SK-N-SH (cell line): ENCODE measurements at regions not wholly inside any gene's neighbourhood (a gene's known extent, or its start where the extent isn't known, plus 50 kb on each side); places are given as distances from the start of the nearest gene placed in this dataset.

Experiments
- CTCF ChIA-PET: fragments of 300-600, 350-600 bp; formaldehyde crosslinking; extraction: SDS; loops from one replicate; lab custom pipeline; 2021; lab: Yijun Ruan, JAX
- POLR2A ChIA-PET: fragments of 350-600 bp; sonication (Branson Sonifier 250); formaldehyde crosslinking; extraction: SDS; loops from one replicate; lab custom pipeline; 2020; ENCODE audit warnings: antibody characterized with exemption, inconsistent platforms; lab: Yijun Ruan, JAX
- DNase-seq: peaks from one replicate; pipeline ENCODE4 v3.0.0; 2012
- H2AFZ ChIP-seq: fragments of 200-600 bp; sonication (generic); 2 replicates; pipeline ENCODE4 v1.8.1; 2016; ENCODE audit warnings: antibody characterized with exemption, mild to moderate bottlenecking, low read depth
- H3F3A ChIP-seq: fragments of 200-600 bp; sonication (generic); replicated peaks from 2 replicates; pipeline ENCODE3; 2016; ENCODE audit warnings: antibody characterized with exemption, mild to moderate bottlenecking; ENCODE audit not compliant: insufficient read depth
- H3K27ac ChIP-seq, 2 experiments: fragments of 200-500 bp in 1 of 2; fragments of 200-600 bp in 1 of 2; sonication (Bioruptor generic) in 1 of 2; sonication (generic), shearing (Covaris generic) in 1 of 2; 2 replicates each; pipeline versions ENCODE4 v1.5.1 to v1.6.1; 2014 to 2016; ENCODE audit warnings: low read depth in 2 of 2, inconsistent platforms in 1 of 2, low read length in 1 of 2, mild to moderate bottlenecking in 1 of 2, mixed read lengths in 1 of 2
- H3K27me3 ChIP-seq: fragments of 200-600 bp; sonication (generic), shearing (Covaris generic); 2 replicates; pipeline ENCODE4 v1.6.1; 2016; ENCODE audit warnings: mixed run types; ENCODE audit not compliant: insufficient read depth
- H3K36me3 ChIP-seq, 2 experiments: fragments of 200-500 bp in 1 of 2; fragments of 200-600 bp in 1 of 2; sonication (Bioruptor generic) in 1 of 2; sonication (generic) in 1 of 2; replicated peaks in 1 of 2; 2 replicates each; pipeline versions ENCODE3 to v1.5.1; 2014 to 2016; ENCODE audit warnings: low read length in 1 of 2, mild to moderate bottlenecking in 1 of 2; ENCODE audit not compliant: insufficient read depth in 2 of 2, control insufficient read depth in 1 of 2
- H3K4me1 ChIP-seq, 2 experiments: fragments of 200-500 bp in 1 of 2; fragments of 200-600 bp in 1 of 2; sonication (Bioruptor generic) in 1 of 2; sonication (generic), shearing (Covaris generic) in 1 of 2; 2 replicates each; pipeline versions ENCODE4 v1.5.1 to v1.6.1; 2014 to 2016; ENCODE audit warnings: low read depth in 1 of 2, low read length in 1 of 2, mixed run types in 1 of 2; ENCODE audit not compliant: insufficient read depth in 2 of 2, control insufficient read depth in 1 of 2
- H3K4me2 ChIP-seq: fragments of 200-600 bp; sonication (generic), shearing (Covaris generic); 2 replicates; pipeline ENCODE4 v1.6.1; 2017; ENCODE audit warnings: mixed run types
- H3K4me3 ChIP-seq, 2 experiments: fragments of 200-500 bp in 1 of 2; fragments of 200-600 bp in 1 of 2; sonication (Bioruptor generic) in 1 of 2; sonication (generic), shearing (Covaris generic) in 1 of 2; 2 replicates each; pipeline versions ENCODE4 v1.5.1 to v1.8.1; 2014 to 2016; ENCODE audit warnings: low read depth in 2 of 2, inconsistent platforms in 1 of 2, low read length in 1 of 2, mild to moderate bottlenecking in 1 of 2, mixed read lengths in 1 of 2, moderate library complexity in 1 of 2
- H3K79me2 ChIP-seq: fragments of 200-600 bp; sonication (generic); 2 replicates; pipeline ENCODE4 v1.8.1; 2017; ENCODE audit warnings: mild to moderate bottlenecking; ENCODE audit not compliant: insufficient read depth
- H3K9ac ChIP-seq: fragments of 200-600 bp; sonication (generic); 2 replicates; pipeline ENCODE4 v1.6.1; 2017; ENCODE audit warnings: mixed run types
- H3K9me2 ChIP-seq: fragments of 200-600 bp; sonication (generic); 2 replicates; pipeline ENCODE4 v1.6.1; 2017; ENCODE audit warnings: mixed run types
- H3K9me3 ChIP-seq: fragments of 200-600 bp; sonication (generic); 2 replicates; pipeline ENCODE4 v1.6.1; 2017; ENCODE audit warnings: mixed run types, mild to moderate bottlenecking, moderate library complexity
- H4K20me1 ChIP-seq: fragments of 200-600 bp; sonication (generic); 2 replicates; pipeline ENCODE4 v1.6.1; 2017; ENCODE audit warnings: mild to moderate bottlenecking, mixed run types; ENCODE audit not compliant: insufficient read depth
- EZH2phosphoT487 ChIP-seq: fragments of 200-600 bp; sonication (generic); IDR thresholded peaks from 2 replicates; pipeline ENCODE4 v1.6.1; 2017; ENCODE audit warnings: low read depth, mixed run types, mild to moderate bottlenecking, antibody characterized with exemption, moderate library complexity, borderline replicate concordance
- FOXJ3 ChIP-seq: sonication (generic); formaldehyde crosslinking; IDR thresholded peaks from 2 replicates; pipeline ENCODE4 v1.5.1; 2020; ENCODE audit warnings: mild to moderate bottlenecking, missing genetic modification reagents
- GABPA ChIP-seq: IDR thresholded peaks from 2 replicates; pipeline ENCODE4 v1.4.0; 2012; ENCODE audit warnings: low read depth, mild to moderate bottlenecking
- GATA2 ChIP-seq: sonication (generic); formaldehyde crosslinking; IDR thresholded peaks from 2 replicates; pipeline ENCODE4 v1.5.0; 2020; ENCODE audit warnings: mild to moderate bottlenecking, missing genetic modification reagents
- JUND ChIP-seq: IDR thresholded peaks from 2 replicates; pipeline ENCODE4 v1.4.0; 2012
- MEF2A ChIP-seq: IDR thresholded peaks from 2 replicates; pipeline ENCODE4 v1.4.0; 2012; ENCODE audit warnings: low read depth, borderline replicate concordance
- NFIC ChIP-seq: IDR thresholded peaks from 2 replicates; pipeline ENCODE4 v1.4.0; 2012; ENCODE audit warnings: borderline replicate concordance
- PBX3 ChIP-seq: IDR thresholded peaks from 2 replicates; pipeline ENCODE4; 2012
- POLR2AphosphoS5 ChIP-seq: IDR thresholded peaks from 2 replicates; pipeline ENCODE4 v1.6.1; 2012; ENCODE audit warnings: low read depth, low read length
- RAD21 ChIP-seq: IDR thresholded peaks from 2 replicates; pipeline ENCODE4 v1.6.1; 2012; ENCODE audit warnings: mild to moderate bottlenecking, low read length
- RCOR1 ChIP-seq: fragments of 150-350 bp; IDR thresholded peaks from 2 replicates; pipeline ENCODE4 v1.6.1; 2017; ENCODE audit warnings: antibody characterized with exemption, low read length
- RFX5 ChIP-seq: IDR thresholded peaks from 2 replicates; pipeline ENCODE4 v1.6.1; 2012; ENCODE audit warnings: mild to moderate bottlenecking, improper control_type of control experiment, low read length
- SIN3A ChIP-seq: IDR thresholded peaks from 2 replicates; pipeline ENCODE4 v1.6.1; 2012; ENCODE audit warnings: low read depth, mild to moderate bottlenecking, low read length, moderate library complexity, borderline replicate concordance
- SMC3 ChIP-seq: IDR thresholded peaks from 2 replicates; pipeline ENCODE4 v1.6.1; 2012; ENCODE audit warnings: low read depth, low read length, improper control_type of control experiment
- TEAD4 ChIP-seq: IDR thresholded peaks from 2 replicates; pipeline ENCODE4 v1.4.0; 2012; ENCODE audit warnings: mild to moderate bottlenecking, borderline replicate concordance; ENCODE audit not compliant: insufficient read depth
- USF1 ChIP-seq: IDR thresholded peaks from 2 replicates; pipeline ENCODE4 v1.4.0; 2012; ENCODE audit warnings: low read depth, borderline replicate concordance
- YY1 ChIP-seq: IDR thresholded peaks from 2 replicates; pipeline ENCODE4 v1.4.0; 2012; ENCODE audit warnings: low read depth, mild to moderate bottlenecking
- WGBS: methylation state at CpG from one replicate; pipeline ENCODE4 v1.1.6; 2017; ENCODE audit warnings: low lambda C conversion rate; 5-methylcytosine and 5-hydroxymethylcytosine counted together
- TF ChIP-seq, protein P1 (sequence below): IDR thresholded peaks from 2 replicates; pipeline ENCODE4 v1.6.1; 2012; ENCODE audit warnings: mild to moderate bottlenecking, low read depth, low read length, moderate library complexity
- TF ChIP-seq, protein P2 (sequence below): IDR thresholded peaks from 2 replicates; pipeline ENCODE4 v1.4.0; 2012; ENCODE audit warnings: low read depth
- TF ChIP-seq, protein P3 (sequence below): fragments of 200-600 bp; sonication (generic); IDR thresholded peaks from 2 replicates; pipeline ENCODE4 v1.6.1; 2017; ENCODE audit warnings: antibody characterized with exemption, mild to moderate bottlenecking, moderate library complexity

DNA sequence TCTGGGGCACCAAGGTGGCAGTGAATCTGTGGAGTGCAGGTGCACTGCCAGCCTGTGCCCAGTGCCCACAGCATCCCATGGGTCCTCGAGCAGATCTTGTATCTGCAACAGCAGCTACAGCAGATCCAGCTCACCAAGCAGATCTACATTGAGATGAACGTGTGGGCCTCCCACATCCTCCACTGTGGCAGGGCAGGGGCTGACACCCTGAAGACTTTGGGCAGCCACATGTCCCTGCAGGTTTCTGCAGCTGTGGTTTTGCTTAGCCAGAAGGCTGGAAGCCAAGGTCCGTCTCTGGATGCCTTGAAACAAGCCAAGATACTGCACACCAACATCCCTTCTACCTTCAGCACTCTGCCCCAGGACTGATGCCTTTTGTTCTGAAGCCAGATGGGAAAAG lies 338.8 kb upstream of the OR4E1 start:
- H3K36me3 ChIP-seq = no peaks in the 10 kb centered on the region
- no peaks in the 10 kb centered on the region for H3K79me2 ChIP-seq
- no peak overlapping the region for H3K27ac ChIP-seq
- no peak for TF ChIP-seq MEF2A
- TF ChIP-seq, protein P1, sequence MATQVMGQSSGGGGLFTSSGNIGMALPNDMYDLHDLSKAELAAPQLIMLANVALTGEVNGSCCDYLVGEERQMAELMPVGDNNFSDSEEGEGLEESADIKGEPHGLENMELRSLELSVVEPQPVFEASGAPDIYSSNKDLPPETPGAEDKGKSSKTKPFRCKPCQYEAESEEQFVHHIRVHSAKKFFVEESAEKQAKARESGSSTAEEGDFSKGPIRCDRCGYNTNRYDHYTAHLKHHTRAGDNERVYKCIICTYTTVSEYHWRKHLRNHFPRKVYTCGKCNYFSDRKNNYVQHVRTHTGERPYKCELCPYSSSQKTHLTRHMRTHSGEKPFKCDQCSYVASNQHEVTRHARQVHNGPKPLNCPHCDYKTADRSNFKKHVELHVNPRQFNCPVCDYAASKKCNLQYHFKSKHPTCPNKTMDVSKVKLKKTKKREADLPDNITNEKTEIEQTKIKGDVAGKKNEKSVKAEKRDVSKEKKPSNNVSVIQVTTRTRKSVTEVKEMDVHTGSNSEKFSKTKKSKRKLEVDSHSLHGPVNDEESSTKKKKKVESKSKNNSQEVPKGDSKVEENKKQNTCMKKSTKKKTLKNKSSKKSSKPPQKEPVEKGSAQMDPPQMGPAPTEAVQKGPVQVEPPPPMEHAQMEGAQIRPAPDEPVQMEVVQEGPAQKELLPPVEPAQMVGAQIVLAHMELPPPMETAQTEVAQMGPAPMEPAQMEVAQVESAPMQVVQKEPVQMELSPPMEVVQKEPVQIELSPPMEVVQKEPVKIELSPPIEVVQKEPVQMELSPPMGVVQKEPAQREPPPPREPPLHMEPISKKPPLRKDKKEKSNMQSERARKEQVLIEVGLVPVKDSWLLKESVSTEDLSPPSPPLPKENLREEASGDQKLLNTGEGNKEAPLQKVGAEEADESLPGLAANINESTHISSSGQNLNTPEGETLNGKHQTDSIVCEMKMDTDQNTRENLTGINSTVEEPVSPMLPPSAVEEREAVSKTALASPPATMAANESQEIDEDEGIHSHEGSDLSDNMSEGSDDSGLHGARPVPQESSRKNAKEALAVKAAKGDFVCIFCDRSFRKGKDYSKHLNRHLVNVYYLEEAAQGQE = no peak
- TF ChIP-seq, protein P2, sequence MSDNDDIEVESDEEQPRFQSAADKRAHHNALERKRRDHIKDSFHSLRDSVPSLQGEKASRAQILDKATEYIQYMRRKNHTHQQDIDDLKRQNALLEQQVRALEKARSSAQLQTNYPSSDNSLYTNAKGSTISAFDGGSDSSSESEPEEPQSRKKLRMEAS = no peak
- TF ChIP-seq TEAD4 = no peak
- TF ChIP-seq GABPA = no peak
- no peak for TF ChIP-seq SMC3
- TF ChIP-seq GATA2 = no peak
- TF ChIP-seq JUND = no peak
- TF ChIP-seq PBX3 = no peak
- no peak for TF ChIP-seq SIN3A
- TF ChIP-seq EZH2phosphoT487 = no peak
- TF ChIP-seq RFX5 = no peak
- no peak for TF ChIP-seq USF1
- H2AFZ ChIP-seq = no peak overlapping the region
- no peaks in the 10 kb centered on the region for H3K27me3 ChIP-seq
- no peaks in the 10 kb centered on the region for H4K20me1 ChIP-seq
- H3K9me2 ChIP-seq = no peaks in the 10 kb centered on the region
- ChIA-PET CTCF (interaction anchor here (1.5 kb wide), 1 partner anchor 35 kb away, joined by 3 read pairs; no protein-coding TSS in a partner anchor), POLR2A (no interaction called here)
- no peak overlapping the region for H3K4me3 ChIP-seq
- no peak overlapping the region for H3K4me2 ChIP-seq
- DNase-seq = no peak
- no peak overlapping the region for H3K9ac ChIP-seq
- WGBS = 4% methylated on average over 3 of the region's 3 CpGs
- H3F3A ChIP-seq = no peaks in the 10 kb centered on the region
- no peaks in the 10 kb centered on the region for H3K9me3 ChIP-seq
- H3K4me1 ChIP-seq = no peaks in the 10 kb centered on the region

GRCh38 chr14:22011253-22011642 lies 337.6 kb upstream of the OR4E1 start:
- H3K27me3 ChIP-seq = no peaks in the 10 kb centered on the region
- no peaks in the 10 kb centered on the region for H4K20me1 ChIP-seq
- no peak overlapping the region for H2AFZ ChIP-seq
- H3K36me3 ChIP-seq = no peaks in the 10 kb centered on the region
- H3K79me2 ChIP-seq = no peaks in the 10 kb centered on the region
- H3K27ac ChIP-seq = no peak overlapping the region
- POLR2A ChIA-PET = no interaction called here
- H3F3A ChIP-seq = no peaks in the 10 kb centered on the region
- no peaks in the 10 kb centered on the region for H3K9me3 ChIP-seq
- no peak overlapping the region for H3K4me3 ChIP-seq
- WGBS = 4% methylated on average over 2 of the region's 2 CpGs
- H3K4me1 ChIP-seq = no peaks in the 10 kb centered on the region
- no peaks in the 10 kb centered on the region for H3K9me2 ChIP-seq
- no peak overlapping the region for H3K4me2 ChIP-seq
- DNase-seq = no peak
- CTCF ChIA-PET = interaction anchor here (0.8 to 1.5 kb wide), 2 partner anchors 14 to 36 kb away, joined by 3 read pairs; no protein-coding TSS in a partner anchor
- no peak overlapping the region for H3K9ac ChIP-seq
- TF ChIP-seq YY1 = no peak
- TF ChIP-seq RCOR1 = no peak
- TF ChIP-seq, protein P3, sequence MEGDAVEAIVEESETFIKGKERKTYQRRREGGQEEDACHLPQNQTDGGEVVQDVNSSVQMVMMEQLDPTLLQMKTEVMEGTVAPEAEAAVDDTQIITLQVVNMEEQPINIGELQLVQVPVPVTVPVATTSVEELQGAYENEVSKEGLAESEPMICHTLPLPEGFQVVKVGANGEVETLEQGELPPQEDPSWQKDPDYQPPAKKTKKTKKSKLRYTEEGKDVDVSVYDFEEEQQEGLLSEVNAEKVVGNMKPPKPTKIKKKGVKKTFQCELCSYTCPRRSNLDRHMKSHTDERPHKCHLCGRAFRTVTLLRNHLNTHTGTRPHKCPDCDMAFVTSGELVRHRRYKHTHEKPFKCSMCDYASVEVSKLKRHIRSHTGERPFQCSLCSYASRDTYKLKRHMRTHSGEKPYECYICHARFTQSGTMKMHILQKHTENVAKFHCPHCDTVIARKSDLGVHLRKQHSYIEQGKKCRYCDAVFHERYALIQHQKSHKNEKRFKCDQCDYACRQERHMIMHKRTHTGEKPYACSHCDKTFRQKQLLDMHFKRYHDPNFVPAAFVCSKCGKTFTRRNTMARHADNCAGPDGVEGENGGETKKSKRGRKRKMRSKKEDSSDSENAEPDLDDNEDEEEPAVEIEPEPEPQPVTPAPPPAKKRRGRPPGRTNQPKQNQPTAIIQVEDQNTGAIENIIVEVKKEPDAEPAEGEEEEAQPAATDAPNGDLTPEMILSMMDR = no peak
- TF ChIP-seq FOXJ3 (CRISPR knock-in tag) = no peak
- TF ChIP-seq GATA2 = no peak
- no peak for TF ChIP-seq NFIC
- TF ChIP-seq SIN3A = no peak
- no peak for TF ChIP-seq MEF2A
- no peak for TF ChIP-seq POLR2AphosphoS5
- TF ChIP-seq RAD21 = no peak
- TF ChIP-seq, protein P2 = no peak
